HG02798 (cell line): ENCODE measurements at regions not wholly inside any gene's neighbourhood (a gene's known extent, or its start where the extent isn't known, plus 50 kb on each side); places are given as distances from the start of the nearest gene placed in this dataset.
"Not testable (repeated sequence)": the region's sequence is repeated elsewhere in the genome, so short reads cannot be mapped to it uniquely, and the experiment has no call there.

Source experiments
- ATAC-seq: cut with Tn5 transposase; IDR thresholded peaks from one replicate; pipeline ENCODE4 v1.9.1; 2021; ENCODE audit warnings: mild to moderate bottlenecking; ENCODE audit not compliant: unreplicated experiment, poor library complexity

DNA sequence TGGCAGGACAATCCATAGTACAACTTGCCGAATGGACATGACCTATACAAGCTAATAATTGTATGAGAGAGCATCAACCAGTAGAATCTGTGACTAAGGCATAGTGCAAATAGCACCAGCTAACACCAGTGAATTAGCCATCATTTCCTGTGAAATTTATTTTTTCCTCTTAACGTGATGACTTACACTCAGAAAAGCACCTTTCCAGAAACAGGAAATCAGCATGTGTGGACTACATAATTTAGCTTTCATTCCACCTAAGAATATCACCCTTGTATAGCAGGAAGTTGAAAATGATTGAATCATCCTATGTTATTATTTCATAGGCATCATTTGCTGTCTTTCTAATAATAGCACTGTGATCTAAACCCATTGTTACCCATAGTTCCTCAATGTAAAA is 1393.4 kb upstream of the PCDH7 start:
- no peak for ATAC-seq

DNA sequence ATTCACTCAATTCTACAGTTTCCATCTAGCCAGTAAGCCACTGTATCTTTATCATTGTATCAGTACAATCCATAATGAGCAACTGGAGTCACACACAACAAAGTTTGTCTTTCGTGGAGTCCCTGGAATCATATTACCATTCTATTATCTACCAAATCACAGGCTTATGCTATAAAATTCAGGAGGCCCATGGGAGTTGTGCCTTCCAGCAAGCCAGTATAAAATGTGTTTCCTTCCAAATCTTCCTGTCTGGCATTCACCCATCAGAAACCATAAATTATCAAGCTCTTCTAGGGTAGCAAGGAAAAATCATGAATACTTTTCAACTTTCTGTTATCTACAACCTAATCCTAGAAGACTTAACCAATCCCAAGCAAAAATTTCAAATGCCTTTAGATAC is 1383.3 kb upstream of the PCDH7 start:
- no peak for ATAC-seq

DNA sequence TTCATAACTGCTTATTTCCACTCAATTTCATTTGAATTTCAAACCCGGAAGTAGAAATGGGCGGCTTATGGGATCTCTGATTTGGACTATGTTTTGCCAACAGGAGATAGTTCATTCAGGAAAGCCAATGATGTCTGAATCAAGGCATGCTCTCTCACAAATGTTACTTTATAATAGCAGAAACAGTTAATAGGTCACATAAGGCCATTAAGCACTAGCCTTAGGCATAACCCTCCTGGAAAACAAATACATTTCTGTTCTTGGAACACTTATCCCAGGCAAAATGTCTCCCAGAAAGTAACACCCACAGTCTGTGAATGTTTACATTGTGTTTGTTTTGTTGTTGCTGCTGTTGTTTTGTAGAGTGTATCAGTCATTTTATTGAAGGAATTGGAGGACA is 1347.2 kb upstream of the PCDH7 start:
- no peak for ATAC-seq

DNA sequence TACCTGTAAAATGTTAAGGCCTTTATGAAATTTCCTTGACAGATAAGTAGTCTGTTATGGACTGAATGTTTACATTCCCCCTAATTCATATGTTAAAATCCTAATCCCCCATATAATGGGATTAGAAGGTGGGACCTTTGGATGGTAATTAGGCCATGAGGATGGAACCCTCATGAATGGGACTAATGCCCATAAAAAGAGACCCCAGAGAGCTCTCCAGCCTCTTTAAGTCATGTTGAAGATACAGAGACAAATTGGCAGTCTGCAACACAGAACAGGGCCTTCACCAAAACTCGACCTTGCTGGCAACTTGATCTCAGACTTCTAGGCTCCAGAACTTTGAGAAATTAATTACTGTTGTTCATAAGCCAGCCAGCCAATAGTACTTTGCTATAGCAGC is 1344.5 kb upstream of the PCDH7 start:
- ATAC-seq = no peak

DNA sequence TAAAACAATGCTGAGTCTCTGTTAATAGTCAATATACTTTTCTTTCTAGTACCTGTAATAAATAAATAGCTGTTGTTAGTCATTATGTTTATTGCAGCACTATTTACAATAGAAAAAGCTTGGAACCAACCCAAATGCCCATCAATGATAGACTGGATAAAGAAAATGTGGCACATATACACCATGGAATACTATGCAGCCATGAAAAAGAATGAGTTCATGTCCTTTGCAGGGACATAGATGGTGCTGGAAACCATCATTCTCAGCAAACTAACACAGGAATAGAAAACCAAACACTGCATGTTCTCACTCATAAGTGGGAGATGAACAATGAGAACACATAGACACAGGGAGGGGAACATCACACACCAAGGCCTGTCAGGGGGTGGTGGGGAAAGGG is 1341.9 kb upstream of the PCDH7 start:
- not testable (repeated sequence) for ATAC-seq

DNA sequence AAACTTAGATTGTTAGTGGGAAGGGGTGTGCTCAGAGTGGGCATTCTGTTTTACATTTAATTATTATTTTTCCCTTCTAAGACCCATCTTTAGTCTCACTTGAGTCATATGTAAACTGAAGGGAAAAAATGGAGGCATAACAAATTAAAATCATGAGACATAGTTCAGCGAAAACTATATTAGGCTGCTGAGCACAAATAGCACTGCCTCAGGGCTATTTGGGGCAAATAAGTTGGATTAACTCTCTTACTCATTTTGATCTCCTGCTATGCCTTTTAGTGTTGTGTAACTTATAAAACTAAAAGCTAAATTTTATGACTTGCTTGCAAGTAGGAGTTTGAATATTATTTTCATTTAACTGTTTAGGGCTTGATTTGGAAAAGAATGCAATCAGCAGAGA is 1329.2 kb upstream of the PCDH7 start:
- ATAC-seq = no peak

DNA sequence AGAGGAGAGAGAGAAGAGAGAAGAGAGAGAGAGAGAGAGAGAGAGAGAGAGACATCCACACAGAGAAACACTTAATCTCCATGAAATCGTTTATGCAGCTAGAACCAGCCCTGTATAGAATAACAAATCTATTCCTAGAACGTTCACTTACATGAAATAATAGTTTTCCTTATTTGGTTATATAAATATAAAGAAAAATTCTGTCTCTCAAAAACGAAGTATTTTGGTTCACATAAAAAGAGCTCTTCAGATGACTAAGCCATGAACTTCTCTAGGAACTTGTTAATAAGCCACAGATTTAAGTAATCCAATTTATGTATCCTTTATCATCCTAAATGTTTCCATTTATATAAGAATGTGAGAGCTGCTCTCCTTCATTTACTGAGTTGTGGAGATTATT is 1315.1 kb upstream of the PCDH7 start:
- no peak for ATAC-seq

DNA sequence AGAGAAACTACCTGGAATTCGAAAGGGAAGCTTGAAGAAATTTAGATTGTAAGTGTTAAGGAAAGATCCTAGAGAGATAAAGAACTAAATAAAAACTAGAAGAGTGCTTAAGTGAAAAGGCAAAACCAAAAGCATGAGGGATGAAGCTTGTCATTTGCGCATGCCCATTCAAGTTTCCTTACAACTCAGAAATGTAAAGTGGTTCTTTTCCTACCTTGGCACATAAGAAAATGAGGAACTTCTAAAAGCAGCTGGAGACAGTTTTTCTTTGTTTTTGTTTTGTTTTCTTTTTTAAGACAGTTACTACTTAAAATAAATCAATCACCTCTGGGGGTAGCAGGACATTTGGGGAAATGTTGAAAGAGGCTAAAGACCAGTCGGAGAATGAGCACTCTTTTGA is 1304.4 kb upstream of the PCDH7 start:
- no peak for ATAC-seq

DNA sequence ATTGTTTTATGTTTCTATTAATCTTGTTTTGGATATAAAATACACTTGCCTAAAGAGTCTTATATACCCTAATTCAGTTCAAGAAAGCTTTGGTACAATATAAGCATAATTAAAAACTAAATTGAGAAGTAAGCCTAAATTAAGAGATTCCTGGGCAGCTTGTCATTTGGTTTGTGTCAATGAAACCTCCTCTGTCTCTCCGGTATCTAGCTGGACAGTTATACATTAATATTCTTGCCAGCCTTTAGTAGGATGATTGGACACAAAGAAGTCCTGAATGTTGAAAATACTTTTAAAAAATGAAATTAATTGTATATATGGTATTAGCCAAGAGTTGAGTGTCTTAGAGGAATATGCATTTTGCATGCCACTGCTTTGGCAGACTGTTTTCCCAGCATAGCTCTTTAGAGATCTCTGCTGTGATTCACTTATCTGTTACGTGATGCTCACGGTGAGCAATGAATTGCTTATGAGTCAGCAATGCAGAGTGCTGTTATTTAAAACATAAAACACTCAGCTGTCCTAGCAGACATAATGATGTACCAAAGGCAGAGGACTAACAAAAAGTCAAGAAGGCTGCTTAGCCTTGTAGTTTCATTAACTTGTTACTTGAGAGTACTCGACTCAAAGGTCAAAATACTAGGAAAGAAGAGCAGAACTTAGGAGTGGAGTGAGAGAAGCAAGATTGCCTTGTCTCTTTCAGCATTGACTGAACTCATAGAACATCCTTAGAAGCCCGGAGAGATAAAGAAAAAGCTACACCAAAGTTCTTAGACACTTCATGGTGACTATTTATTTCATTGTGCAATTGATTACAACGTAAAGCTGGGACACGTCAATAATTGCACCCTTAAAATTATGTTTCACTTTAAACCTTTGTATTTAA is 1296.1 kb upstream of the PCDH7 start:
- no peak for ATAC-seq

DNA sequence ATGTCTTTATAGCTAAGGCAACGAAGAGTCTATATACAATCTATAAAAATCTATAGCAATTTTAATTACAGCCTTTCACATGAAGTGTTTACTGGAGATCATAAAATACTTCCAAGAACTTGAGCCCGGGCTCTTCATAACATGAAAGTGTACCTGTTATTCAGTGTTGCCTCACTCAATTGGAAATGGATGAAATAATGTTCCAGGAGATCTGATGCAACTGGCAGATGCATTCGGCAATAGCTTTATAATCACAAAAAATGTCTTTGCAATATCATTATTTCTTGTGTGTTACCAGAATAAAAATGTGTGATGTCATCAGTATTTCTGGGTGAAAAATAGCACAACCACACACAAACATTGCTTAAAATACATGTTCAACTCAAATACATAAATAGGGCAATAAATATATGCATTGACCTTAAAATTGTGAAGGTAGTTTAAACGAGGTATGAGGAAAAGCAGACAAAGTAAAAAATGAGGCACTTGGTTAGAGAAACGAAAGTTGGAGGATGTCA is 1266.8 kb upstream of the PCDH7 start:
- no peak for ATAC-seq

DNA sequence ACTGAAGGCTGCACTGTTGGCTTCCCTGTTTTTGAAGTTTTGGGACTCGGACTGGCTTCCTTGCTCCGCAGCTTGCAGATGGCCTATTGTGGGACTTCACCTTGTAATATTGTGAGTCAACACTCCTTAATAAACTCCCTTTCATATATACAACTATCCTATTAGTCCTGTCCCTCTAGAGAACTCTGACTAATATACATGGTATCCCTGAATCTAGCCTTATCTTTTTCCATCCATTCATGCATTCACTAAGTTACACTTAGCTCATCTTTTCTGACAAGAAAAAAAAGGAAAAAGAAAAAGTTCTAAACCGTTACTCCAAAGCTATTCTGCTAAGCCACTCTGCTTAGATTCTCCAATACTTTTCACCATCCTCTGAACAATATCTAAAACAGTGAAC is 1260.2 kb upstream of the PCDH7 start:
- ATAC-seq = no peak

DNA sequence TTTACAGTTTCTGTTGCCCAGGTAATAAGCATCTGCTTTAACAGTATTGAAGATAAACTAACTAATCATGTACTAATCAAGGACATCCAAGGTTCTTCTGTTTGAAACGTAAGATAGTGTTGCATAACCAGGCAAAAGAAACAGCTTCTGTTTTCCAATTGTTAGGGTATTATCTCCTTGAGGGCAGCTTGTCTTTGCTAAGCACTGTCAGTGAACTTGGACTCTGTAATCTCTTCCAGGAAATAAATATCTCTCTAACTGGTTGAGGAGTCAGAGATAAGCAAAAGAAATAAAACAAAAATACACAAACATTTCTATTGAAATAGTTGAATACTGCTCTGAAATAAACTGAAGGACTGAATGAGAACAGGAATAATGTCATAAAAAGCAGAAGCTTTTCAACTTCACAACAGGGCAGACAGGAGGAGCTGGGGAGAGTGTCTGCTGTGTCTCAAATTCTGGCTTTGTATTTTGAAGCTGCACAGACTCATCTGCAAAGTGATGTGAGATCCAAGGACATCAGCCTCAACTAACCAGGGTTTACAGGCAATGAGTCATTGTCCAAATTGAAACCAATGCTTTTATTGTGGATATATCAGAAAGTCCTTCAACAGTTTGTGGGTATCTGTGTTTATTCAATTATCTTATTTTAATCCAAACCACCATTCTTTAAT is 1253.0 kb upstream of the PCDH7 start:
- ATAC-seq = no peak
